GM19438 (cell line): ENCODE measurements at regions not wholly inside any gene's neighbourhood (a gene's known extent, or its start where the extent isn't known, plus 50 kb on each side); places are given as distances from the start of the nearest gene placed in this dataset.
"Not testable (repeated sequence)": the region's sequence is repeated elsewhere in the genome, so short reads cannot be mapped to it uniquely, and the experiment has no call there.

Source experiments
- ATAC-seq: cut with Tn5 transposase; IDR thresholded peaks from one replicate; pipeline ENCODE4 v1.9.1; 2021; ENCODE audit warnings: low read depth; ENCODE audit not compliant: unreplicated experiment

DNA sequence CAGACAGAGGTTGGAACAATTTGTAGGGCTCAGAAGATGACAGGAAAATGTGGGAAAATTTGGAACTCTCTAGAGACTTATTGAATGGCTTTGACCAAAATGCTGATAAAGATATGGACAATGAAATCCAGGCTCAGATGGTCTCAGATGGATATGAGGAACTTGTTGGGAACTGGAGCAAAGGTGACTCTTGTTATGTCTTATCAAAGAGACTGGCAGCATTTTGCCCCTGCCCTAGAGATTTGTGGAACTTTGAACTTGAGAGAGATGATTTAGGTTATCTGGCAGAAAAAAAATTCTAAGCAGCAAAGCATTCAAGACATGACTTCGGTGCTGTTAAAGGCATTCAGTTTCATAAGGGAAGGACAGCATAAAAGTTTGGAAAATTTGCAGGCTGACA is 347.9 kb upstream of the RPS23 start:
- ATAC-seq = not testable (repeated sequence)

GRCh38 chr5:82624062-82624461 is 345.9 kb upstream of the RPS23 start:
- no peak for ATAC-seq

DNA sequence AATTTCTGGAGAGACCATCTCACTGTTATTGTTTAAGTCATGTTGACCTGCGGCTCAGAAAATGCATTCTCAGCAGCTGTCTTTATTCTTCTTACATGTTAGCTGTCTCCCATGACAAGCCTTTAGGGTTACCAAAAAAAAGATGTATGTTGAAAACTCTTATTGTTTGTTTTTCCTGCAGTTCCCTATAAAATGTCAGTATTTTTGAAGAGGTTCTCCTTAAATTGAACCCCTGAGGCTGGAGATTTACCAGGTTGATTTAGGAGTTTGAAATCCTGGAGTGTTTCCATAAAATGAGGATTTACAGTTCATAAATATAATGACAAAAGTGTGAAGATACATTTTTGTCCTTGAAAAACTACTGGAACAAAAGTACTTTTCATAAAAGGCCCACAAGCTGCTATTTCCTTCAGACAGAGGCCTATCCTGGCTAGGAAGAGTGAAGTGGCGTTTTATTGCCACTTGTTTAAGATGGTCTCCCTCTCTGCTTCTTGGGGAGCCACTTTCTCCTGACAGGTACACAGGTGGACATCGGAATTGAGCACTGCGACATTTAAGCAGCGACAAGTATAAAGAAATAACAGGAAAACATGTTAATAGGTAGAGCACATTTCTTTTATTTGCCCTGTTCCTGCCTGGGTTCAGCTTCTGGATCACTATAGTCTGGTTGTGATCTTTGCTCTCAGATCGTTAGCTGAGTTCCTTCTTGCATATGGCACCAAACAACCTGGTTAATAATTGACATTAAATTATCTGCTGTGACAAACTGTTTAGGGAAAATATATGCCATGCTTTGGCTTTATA is 344.8 kb upstream of the RPS23 start:
- ATAC-seq = no peak

DNA sequence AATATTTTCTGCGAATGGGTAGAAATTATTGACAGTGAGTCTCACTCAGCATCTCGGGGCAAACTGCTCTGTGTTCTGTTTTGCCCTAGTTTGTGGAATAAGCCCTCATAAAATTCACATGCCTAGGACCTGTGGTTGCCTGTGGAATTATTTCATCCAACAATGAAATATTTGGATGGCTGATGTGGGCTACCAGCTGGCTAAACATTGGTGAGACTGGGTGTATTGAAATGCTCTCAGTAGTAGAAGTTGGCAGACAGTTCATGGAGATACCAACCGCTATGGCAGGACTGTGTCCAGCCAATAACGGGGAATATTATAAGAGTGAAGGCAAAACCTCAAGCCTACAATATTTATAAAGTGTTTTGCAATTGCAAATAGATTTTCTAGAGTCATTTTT is 344.1 kb upstream of the RPS23 start:
- ATAC-seq = no peak

GRCh38 chr5:82620957-82621600 is 342.9 kb upstream of the RPS23 start:
- ATAC-seq = no peak

GRCh38 chr5:82619097-82619496 is 340.9 kb upstream of the RPS23 start:
- no peak for ATAC-seq

DNA sequence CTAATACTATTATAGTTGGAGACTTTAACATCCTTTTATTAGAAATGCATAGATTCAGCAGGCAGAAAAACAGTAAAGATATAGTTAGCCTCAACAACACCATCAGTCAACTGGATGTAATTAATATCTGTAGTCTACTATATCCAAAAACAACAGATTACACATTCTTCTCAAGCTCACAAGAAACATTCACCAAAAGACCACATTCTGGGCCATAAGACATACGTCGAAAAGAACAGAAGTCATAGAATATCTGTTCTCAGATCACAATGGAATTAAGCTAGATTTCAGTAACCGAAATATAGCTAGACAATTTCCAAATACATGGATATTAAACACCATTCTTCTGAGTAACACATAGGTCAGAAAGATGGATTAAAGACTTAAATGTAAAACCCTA is 336.6 kb upstream of the RPS23 start:
- no peak for ATAC-seq

GRCh38 chr5:82613891-82614290 is 335.7 kb upstream of the RPS23 start:
- ATAC-seq = no peak

DNA sequence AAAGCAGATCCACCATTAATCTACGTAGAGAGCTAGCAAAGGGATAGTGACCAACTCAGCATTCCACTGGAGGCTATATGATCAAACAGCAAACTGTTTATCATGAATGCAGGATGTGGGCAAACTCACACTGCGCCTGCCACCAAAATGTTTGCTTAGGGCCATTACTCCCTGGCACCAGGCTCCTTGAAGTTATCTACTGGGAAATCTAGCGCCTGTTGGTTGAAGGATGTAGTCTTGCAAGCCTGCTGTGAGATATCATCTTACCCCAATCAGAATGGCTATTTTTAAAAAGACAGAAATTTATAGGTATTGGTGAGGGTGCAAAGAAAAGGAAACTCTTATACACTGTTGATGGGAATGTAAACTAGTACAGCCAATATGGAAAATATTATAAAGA is 332.5 kb upstream of the RPS23 start:
- ATAC-seq = no peak

DNA sequence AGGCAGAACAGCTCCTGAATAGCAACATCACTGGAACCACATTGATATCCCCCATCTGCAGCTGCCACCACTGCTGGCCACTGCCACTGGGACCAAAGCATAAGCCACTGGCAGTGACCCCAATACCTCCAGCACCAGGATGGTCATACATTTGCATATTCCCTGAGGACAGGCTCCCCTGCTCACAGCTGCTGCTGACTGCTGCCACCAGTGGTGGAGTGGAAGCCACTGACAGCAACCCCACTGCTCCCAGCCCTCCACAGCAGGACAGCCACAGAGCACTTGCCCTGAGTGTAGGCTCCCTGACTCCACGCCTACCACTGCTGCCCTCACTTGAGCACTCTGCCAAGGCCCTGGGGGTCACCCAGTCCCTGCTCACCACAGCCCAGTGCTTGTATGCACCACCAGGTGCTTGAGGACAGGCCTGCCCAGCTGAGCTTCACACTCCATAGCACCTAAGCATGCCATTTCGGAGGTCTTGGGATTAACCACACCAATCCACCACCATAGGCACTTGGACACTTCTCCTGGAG is 327.4 kb upstream of the RPS23 start:
- ATAC-seq = peak; percentile 59

DNA sequence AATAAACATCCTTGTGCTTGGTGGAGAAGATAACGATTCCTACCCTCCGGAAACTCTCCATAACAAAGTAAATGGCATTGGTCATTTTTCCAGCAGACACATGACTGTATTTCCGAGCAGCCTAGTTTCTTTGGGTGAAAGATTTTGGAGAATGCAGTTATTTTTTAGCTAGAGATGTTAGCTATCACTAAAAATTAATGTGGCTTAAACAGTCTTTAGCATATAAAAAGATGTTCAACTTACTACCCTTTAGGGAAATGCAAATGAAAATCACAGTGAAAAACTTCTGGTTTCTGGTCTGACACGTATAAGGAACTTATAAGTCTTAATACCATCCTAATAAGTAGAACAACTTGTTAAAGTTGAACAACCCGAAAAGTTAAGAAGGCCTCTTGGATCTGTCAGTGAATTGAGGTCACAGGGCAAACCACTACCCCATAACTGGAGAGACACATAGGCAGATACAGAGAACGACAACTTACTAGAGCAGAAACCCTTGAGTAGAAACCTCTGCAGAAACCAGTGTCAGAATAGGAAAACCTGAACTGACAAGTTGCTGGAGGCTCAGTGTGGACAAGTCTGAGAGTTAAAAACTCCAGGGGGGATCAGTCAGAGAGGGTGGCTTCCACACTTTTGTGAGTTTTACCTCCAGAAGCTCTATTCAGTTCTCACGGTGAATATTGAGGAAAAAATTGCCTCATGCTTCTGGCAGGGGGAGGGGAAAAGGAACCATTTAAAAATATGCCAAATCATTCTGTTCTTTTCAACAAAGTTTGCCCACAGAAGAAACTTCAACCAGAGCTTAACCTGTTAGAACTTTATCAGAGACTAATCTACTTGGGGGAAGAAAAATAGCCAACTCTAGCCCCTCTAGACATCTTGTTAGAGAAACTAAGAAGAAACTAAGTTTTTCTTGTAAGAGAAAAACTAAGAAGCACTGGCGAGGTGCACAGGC is 325.2 kb upstream of the RPS23 start:
- peak; percentile 37 for ATAC-seq

- no peak for ATAC-seq
Observed at GRCh38 chr5:82601861-82602260, 323.7 kb upstream of the RPS23 start.

GRCh38 chr5:82601077-82601476 is 322.9 kb upstream of the RPS23 start:
- ATAC-seq = peak; percentile 54

- no peak for ATAC-seq
Observed at GRCh38 chr5:82599692-82600091, 321.5 kb upstream of the RPS23 start.

DNA sequence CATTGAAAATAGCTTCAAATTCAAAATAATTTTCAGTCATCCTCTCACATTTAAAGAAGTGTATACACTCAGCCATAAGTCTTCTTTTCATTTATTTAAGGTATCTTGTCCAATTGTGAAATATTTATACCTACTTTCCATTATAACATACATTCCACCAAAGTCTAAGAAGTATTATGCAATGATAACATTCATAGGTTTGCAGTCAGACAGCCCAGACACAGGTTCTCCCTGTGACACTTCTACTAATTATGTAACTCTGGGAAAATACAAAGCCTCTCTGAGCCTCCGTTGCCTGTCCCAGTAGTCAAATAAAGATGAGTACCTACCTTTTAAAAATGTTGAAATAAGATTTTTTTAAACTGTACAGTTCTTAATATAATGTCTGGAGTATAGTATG is 320.9 kb upstream of the RPS23 start:
- ATAC-seq = no peak

DNA sequence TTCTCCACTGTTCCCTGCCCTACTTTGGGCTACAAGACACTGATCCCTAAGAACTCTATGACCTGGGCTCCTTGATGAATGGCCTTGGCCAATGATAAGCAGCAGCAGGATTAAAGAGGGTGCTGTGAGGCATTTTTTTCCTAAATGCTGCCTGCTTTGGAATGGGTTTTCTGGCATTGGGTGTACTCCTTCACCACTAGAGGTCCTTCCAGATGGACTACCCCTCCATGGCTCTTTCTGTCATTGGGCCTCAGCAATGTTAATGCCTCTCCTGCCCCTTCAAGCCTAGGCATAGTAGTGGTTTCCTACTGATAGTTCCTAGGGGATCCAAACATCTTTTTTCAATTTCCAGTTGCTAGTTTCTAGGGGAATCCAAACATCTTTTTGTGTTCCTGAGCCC is 319.3 kb upstream of the RPS23 start:
- ATAC-seq = no peak

DNA sequence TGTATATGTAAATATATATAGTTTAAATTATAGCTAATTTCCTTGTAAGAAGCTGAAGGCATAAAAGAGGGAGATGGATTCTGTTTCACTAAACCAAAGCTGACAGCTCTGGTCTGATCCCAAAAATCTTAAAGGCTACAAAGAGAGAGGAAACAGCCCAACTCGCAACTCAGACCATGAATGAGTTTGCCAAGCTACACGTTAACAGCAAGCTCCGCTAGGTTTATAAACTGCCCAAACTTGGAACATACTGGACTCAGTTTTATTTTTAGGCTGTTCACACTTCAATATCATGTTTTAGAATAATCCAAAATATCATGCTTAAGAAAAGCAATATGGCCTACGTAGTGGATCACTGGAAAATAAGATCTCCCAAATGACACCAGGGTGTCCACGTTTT is 318.3 kb upstream of the RPS23 start:
- no peak for ATAC-seq

DNA sequence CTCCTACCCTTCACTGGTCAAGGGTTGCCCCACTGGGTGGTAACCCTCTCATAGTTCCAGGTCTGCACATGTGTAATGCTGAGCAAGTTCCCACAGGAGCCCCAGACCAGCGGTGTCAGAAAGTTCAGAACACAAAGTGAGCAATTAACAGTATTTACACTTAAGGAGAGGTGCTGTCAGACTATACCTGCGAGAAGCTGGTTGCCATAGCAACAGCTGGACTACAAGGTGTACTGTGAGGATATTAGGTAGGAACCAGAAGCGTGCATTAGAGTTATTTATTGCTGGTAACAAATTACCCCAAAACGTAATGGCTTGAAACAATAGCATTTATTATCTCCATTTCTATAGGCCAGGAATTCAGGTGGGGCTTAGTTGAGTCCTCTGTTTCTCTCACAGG is 317.0 kb upstream of the RPS23 start:
- no peak for ATAC-seq

- no peak for ATAC-seq
Observed at GRCh38 chr5:82594097-82594496, 315.9 kb upstream of the RPS23 start.

GRCh38 chr5:82593481-82593880 is 315.3 kb upstream of the RPS23 start:
- ATAC-seq = no peak

DNA sequence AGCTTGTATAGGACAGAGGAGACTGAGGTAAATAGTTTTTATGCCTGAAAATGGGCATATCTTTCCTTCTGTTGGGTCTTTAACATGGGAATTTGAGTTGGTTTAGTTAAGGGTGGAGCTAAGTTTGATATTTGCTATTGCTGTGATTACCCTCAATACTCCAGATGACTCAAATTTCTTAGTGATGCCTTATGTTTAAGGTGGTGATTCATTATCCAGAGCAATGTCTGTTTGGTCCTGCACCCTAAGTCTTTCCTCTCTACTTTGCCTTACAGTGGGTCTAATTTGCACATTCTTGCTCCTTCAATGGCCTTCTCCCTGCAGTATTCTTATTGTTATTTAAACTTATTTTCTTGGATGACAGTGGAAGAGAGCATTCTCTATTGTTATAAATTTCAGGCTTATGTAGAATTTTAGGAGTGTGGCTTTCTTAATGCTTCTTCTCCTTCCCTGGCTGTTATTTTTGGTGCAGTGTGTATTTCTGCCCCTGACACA is 312.9 kb upstream of the RPS23 start:
- no peak for ATAC-seq
